NOMO-1 treated with DMSO at 0.1 percent for 48 hours (cell line): ENCODE measurements at regions not wholly inside any gene's neighbourhood (a gene's known extent, or its start where the extent isn't known, plus 50 kb on each side); places are given as distances from the start of the nearest gene placed in this dataset.
"Not testable (repeated sequence)": the region's sequence is repeated elsewhere in the genome, so short reads cannot be mapped to it uniquely, and the experiment has no call there.

Experiments used
- DNase-seq: peaks from one replicate; lab custom pipeline; 2025; ENCODE audit not compliant: unreplicated experiment; lab: John Stamatoyannopoulos, UW

GRCh38 chr2:67166511-67166910 is 230.6 kb upstream of the ETAA1 start:
- DNase-seq = not testable (repeated sequence)

GRCh38 chr2:67169417-67170140 is 227.6 kb upstream of the ETAA1 start:
- no peak for DNase-seq

- no peak for DNase-seq
Measured at GRCh38 chr2:67179526-67179925, 217.6 kb upstream of the ETAA1 start.

- no peak for DNase-seq
Measured at GRCh38 chr2:67180841-67181240, 216.3 kb upstream of the ETAA1 start.

- no peak for DNase-seq
Measured at GRCh38 chr2:67182884-67183283, 214.2 kb upstream of the ETAA1 start.

GRCh38 chr2:67186326-67186725 is 210.8 kb upstream of the ETAA1 start:
- DNase-seq = no peak

- DNase-seq = no peak
Measured at GRCh38 chr2:67186871-67187270, 210.3 kb upstream of the ETAA1 start.

GRCh38 chr2:67195327-67195726 is 201.8 kb upstream of the ETAA1 start:
- not testable (repeated sequence) for DNase-seq

GRCh38 chr2:67201521-67201920 is 195.6 kb upstream of the ETAA1 start:
- DNase-seq = no peak

GRCh38 chr2:67204349-67204748 is 192.8 kb upstream of the ETAA1 start:
- no peak for DNase-seq

GRCh38 chr2:67208887-67209500 is 188.1 kb upstream of the ETAA1 start:
- no peak for DNase-seq

GRCh38 chr2:67210430-67210829 is 186.7 kb upstream of the ETAA1 start:
- DNase-seq = no peak

- DNase-seq = no peak
Measured at GRCh38 chr2:67212203-67212602, 184.9 kb upstream of the ETAA1 start.

GRCh38 chr2:67213270-67213670 is 183.9 kb upstream of the ETAA1 start:
- DNase-seq = no peak

- no peak for DNase-seq
Measured at GRCh38 chr2:67213677-67214402, 183.3 kb upstream of the ETAA1 start.

GRCh38 chr2:67214585-67215185 is 182.4 kb upstream of the ETAA1 start:
- no peak for DNase-seq

- no peak for DNase-seq
Measured at GRCh38 chr2:67215214-67216055, 181.7 kb upstream of the ETAA1 start.

- no peak for DNase-seq
Measured at GRCh38 chr2:67216103-67216502, 181.0 kb upstream of the ETAA1 start.

- no peak for DNase-seq
Measured at GRCh38 chr2:67216881-67217280, 180.3 kb upstream of the ETAA1 start.

GRCh38 chr2:67217398-67217797 is 179.7 kb upstream of the ETAA1 start:
- no peak for DNase-seq

- no peak for DNase-seq
Measured at GRCh38 chr2:67218056-67218455, 179.1 kb upstream of the ETAA1 start.
